Neuronal stem cell (in vitro differentiated cells): ENCODE measurements at regions not wholly inside any gene's neighbourhood (a gene's known extent, or its start where the extent isn't known, plus 50 kb on each side); places are given as distances from the start of the nearest gene placed in this dataset.

Experiments used
- DNase-seq: peaks from one replicate; pipeline ENCODE4 v3.0.0-alpha.2; 2013; ENCODE audit warnings: low spot score
- H2AFZ ChIP-seq: one replicate; pipeline ENCODE4 v1.6.1; 2013; ENCODE audit warnings: mild to moderate bottlenecking, low read length, inconsistent platforms
- H2AK5ac ChIP-seq: 2 replicates; pipeline ENCODE4 v1.6.1; 2013; ENCODE audit warnings: low read depth, mild to moderate bottlenecking, inconsistent platforms, low read length, moderate library complexity, mixed read lengths
- H2BK120ac ChIP-seq: 2 replicates; pipeline ENCODE4 v1.6.1; 2013; ENCODE audit warnings: low read depth, mild to moderate bottlenecking, inconsistent platforms, low read length, moderate library complexity, mixed read lengths
- H2BK12ac ChIP-seq: one replicate; pipeline ENCODE4 v1.6.1; 2013; ENCODE audit warnings: low read length, inconsistent platforms
- H2BK15ac ChIP-seq: 2 replicates; pipeline ENCODE4 v1.6.1; 2013; ENCODE audit warnings: mild to moderate bottlenecking, low read length, inconsistent platforms, mixed read lengths
- H2BK5ac ChIP-seq: one replicate; pipeline ENCODE4 v1.6.1; 2013; ENCODE audit warnings: inconsistent platforms, mild to moderate bottlenecking, low read length, moderate library complexity
- H3K14ac ChIP-seq: one replicate; pipeline ENCODE4 v1.6.1; 2013; ENCODE audit warnings: low read length, inconsistent platforms
- H3K18ac ChIP-seq: 2 replicates; pipeline ENCODE4 v1.6.1; 2013; ENCODE audit warnings: low read length, inconsistent platforms
- H3K23ac ChIP-seq: 2 replicates; pipeline ENCODE4 v1.6.1; 2013; ENCODE audit warnings: low read depth, mild to moderate bottlenecking, mixed read lengths, low read length, inconsistent platforms; ENCODE audit not compliant: poor library complexity
- H3K27ac ChIP-seq: replicated peaks from 3 replicates; pipeline ENCODE4 v1.5.1; 2013; ENCODE audit warnings: low read length, inconsistent platforms
- H3K27me3 ChIP-seq, 3 experiments: 2 replicates each; pipeline ENCODE4 v1.6.1; 2013; ENCODE audit warnings: low read length in 3 of 3, mild to moderate bottlenecking in 2 of 3, inconsistent platforms in 1 of 3, low read depth in 1 of 3, mixed read lengths in 1 of 3, moderate library complexity in 1 of 3; ENCODE audit not compliant: control insufficient read depth in 3 of 3, insufficient read depth in 3 of 3
- H3K36me3 ChIP-seq, 2 donors: replicated peaks in 1 of 2; 2 replicates each; pipeline ENCODE4 v1.6.1; 2013; ENCODE audit warnings: low read length in 2 of 2; ENCODE audit not compliant: control insufficient read depth in 2 of 2, insufficient read depth in 2 of 2
- H3K4ac ChIP-seq: 2 replicates; pipeline ENCODE4 v1.6.1; 2013; ENCODE audit warnings: inconsistent platforms, mild to moderate bottlenecking, low read length, moderate library complexity
- H3K4me1 ChIP-seq, 2 donors: 1 replicate in 1 of 2; 2 replicates in 1 of 2; pipeline ENCODE4 v1.6.1; 2013; ENCODE audit warnings: low read length in 2 of 2, low read depth in 1 of 2; ENCODE audit not compliant: control insufficient read depth in 2 of 2, insufficient read depth in 1 of 2
- H3K4me2 ChIP-seq: one replicate; pipeline ENCODE4 v1.6.1; 2013; ENCODE audit warnings: mild to moderate bottlenecking, low read length, inconsistent platforms; ENCODE audit not compliant: insufficient read depth, poor library complexity, severe bottlenecking
- H3K4me3 ChIP-seq, 2 donors: 2 replicates each; pipeline ENCODE4 v1.5.1; 2013; ENCODE audit warnings: low read length in 2 of 2, mild to moderate bottlenecking in 2 of 2, inconsistent platforms in 1 of 2, moderate library complexity in 1 of 2
- H3K79me1 ChIP-seq: one replicate; pipeline ENCODE4 v1.6.1; 2013; ENCODE audit warnings: low read depth, mild to moderate bottlenecking, inconsistent platforms, low read length, moderate library complexity
- H3K9ac ChIP-seq: one replicate; pipeline ENCODE4 v1.6.1; 2013; ENCODE audit warnings: mild to moderate bottlenecking, low read depth, low read length, inconsistent platforms; ENCODE audit not compliant: poor library complexity
- H3K9me3 ChIP-seq, 2 donors: replicated peaks in 1 of 2; 2 replicates each; pipeline versions ENCODE3 to v1.6.1; 2013; ENCODE audit warnings: low read length in 2 of 2, mild to moderate bottlenecking in 2 of 2, inconsistent platforms in 1 of 2, low read depth in 1 of 2, mixed read lengths in 1 of 2, moderate library complexity in 1 of 2; ENCODE audit not compliant: control insufficient read depth in 2 of 2, insufficient read depth in 1 of 2
- H4K8ac ChIP-seq: one replicate; pipeline ENCODE4 v1.6.1; 2013; ENCODE audit warnings: low read depth, mild to moderate bottlenecking, inconsistent platforms, low read length, moderate library complexity
- H4K91ac ChIP-seq: one replicate; pipeline ENCODE4 v1.6.1; 2013; ENCODE audit warnings: low read length, low read depth, mild to moderate bottlenecking, inconsistent platforms; ENCODE audit not compliant: poor library complexity
- WGBS, 2 donors: extraction: QIAGEN DNeasy Blood & Tissue Kit; methylation state at CpG; one replicate each; pipeline ENCODE4 v1.1.7; 2013; ENCODE audit warnings: missing lambda C conversion rate in 2 of 2, mixed read lengths in 1 of 2; ENCODE audit not compliant: insufficient read length in 2 of 2, insufficient replicate concordance in 1 of 2; ENCODE audit errors: extremely low coverage in 2 of 2; 5-methylcytosine and 5-hydroxymethylcytosine counted together

DNA sequence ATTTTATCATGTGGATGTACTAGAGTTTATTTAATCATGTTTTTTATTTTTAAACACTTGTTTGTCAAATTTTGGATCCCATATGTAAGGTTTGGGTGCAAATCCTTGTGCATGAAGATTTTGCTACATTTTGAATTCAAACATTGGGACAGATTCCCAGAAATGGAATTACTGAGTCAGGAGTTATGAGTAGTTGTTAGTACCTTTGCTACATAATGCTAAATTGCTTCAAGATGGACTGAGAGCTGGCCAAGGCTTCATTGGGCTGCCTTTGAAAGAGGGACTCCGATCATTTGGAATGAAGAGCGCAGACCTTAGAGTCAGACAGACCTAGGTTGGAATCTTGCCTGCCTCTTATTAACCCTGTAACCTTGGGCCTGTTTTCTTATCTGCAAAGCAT, 154.9 kb upstream of the PWP1 start:
- H3K14ac ChIP-seq, result no peak overlapping the region
- no peak overlapping the region for H3K4me3 ChIP-seq
- peaks cover 0 to 1% of the 10 kb centered on the region in 2 donors for H3K36me3 ChIP-seq
- no peak overlapping the region for H2BK120ac ChIP-seq
- H3K9me3 ChIP-seq, result peaks cover 4 to 5% of the 10 kb centered on the region in 2 donors
- H3K4me2 ChIP-seq, result no peak overlapping the region
- no peaks in the 10 kb centered on the region for H3K4me1 ChIP-seq
- H2AK5ac ChIP-seq, result no peak overlapping the region
- no peaks in the 10 kb centered on the region for H3K27me3 ChIP-seq
- no peak overlapping the region for H2BK15ac ChIP-seq
- no peak overlapping the region for H3K18ac ChIP-seq
- H3K79me1 ChIP-seq, result no peaks in the 10 kb centered on the region
- no peak for DNase-seq
- H3K9ac ChIP-seq, result no peak overlapping the region
- H2BK5ac ChIP-seq, result no peak overlapping the region
- no peak overlapping the region for H4K91ac ChIP-seq
- H2AFZ ChIP-seq, result no peak overlapping the region
- no CpG with 5 or more reads among the region's 2 CpGs for WGBS, 2 donors
- H3K4ac ChIP-seq, result no peak overlapping the region
- H2BK12ac ChIP-seq, result no peak overlapping the region
- no peak overlapping the region for H4K8ac ChIP-seq
- no peak overlapping the region for H3K23ac ChIP-seq
- H3K27ac ChIP-seq, result no peak overlapping the region

GRCh38 chr12:107533218-107533617, 152.4 kb upstream of the PWP1 start:
- Histone ChIP-seq H3K14ac (no peak overlapping the region), H2AK5ac (no peak overlapping the region), H3K36me3 (peaks cover 0 to 1% of the 10 kb centered on the region in 2 donors), H3K9ac (no peak overlapping the region), H3K27ac (no peak overlapping the region), H4K8ac (no peak overlapping the region), H3K79me1 (no peaks in the 10 kb centered on the region), H2AFZ (no peak overlapping the region), H3K23ac (no peak overlapping the region), H2BK120ac (no peak overlapping the region), H3K9me3 (peaks cover 4 to 5% of the 10 kb centered on the region in 2 donors), H2BK12ac (no peak overlapping the region), H3K18ac (no peak overlapping the region), H3K4me1 (no peaks in the 10 kb centered on the region), H2BK5ac (no peak overlapping the region), H3K4me3 (no peak overlapping the region), H3K4me2 (no peak overlapping the region), H2BK15ac (no peak overlapping the region), H4K91ac (no peak overlapping the region), H3K27me3 (no peaks in the 10 kb centered on the region), H3K4ac (no peak overlapping the region)
- no peak for DNase-seq

- Histone ChIP-seq H2AFZ (no peak overlapping the region), H4K91ac (no peak overlapping the region), H3K27me3 (no peaks in the 10 kb centered on the region), H3K4me1 (no peaks in the 10 kb centered on the region), H2BK12ac (no peak overlapping the region), H3K23ac (no peak overlapping the region), H3K4me3 (no peak overlapping the region), H2BK15ac (no peak overlapping the region), H2BK120ac (no peak overlapping the region), H3K79me1 (no peaks in the 10 kb centered on the region), H4K8ac (no peak overlapping the region), H3K36me3 (no peaks in the 10 kb centered on the region), H3K14ac (no peak overlapping the region), H3K9me3 (peaks cover 2 to 5% of the 10 kb centered on the region in 2 donors), H3K4ac (no peak overlapping the region), H2AK5ac (no peak overlapping the region), H2BK5ac (no peak overlapping the region), H3K4me2 (no peak overlapping the region), H3K9ac (no peak overlapping the region), H3K27ac (no peak overlapping the region), H3K18ac (no peak overlapping the region)
- no CpG with 5 or more reads among the region's 2 CpGs for WGBS, 2 donors
- DNase-seq, result no peak
Measured at GRCh38 chr12:107536613-107537012, 149.0 kb upstream of the PWP1 start.

GRCh38 chr12:107537464-107538119, 148.0 kb upstream of the PWP1 start:
- Histone ChIP-seq H3K9ac (no peak overlapping the region), H3K9me3 (peaks cover 0 to 3% of the 10 kb centered on the region in 2 donors), H3K4me3 (no peak overlapping the region), H3K27me3 (no peaks in the 10 kb centered on the region), H3K4ac (no peak overlapping the region), H4K91ac (no peak overlapping the region), H2BK15ac (no peak overlapping the region), H3K18ac (no peak overlapping the region), H2AFZ (no peak overlapping the region), H3K23ac (no peak overlapping the region), H3K79me1 (no peaks in the 10 kb centered on the region), H2BK120ac (no peak overlapping the region), H3K27ac (no peak overlapping the region), H4K8ac (no peak overlapping the region), H2BK5ac (no peak overlapping the region), H2AK5ac (no peak overlapping the region), H3K36me3 (no peaks in the 10 kb centered on the region), H3K4me1 (no peaks in the 10 kb centered on the region), H2BK12ac (no peak overlapping the region), H3K14ac (no peak overlapping the region), H3K4me2 (no peak overlapping the region)
- no peak for DNase-seq
- no CpG with 5 or more reads among the region's 5 CpGs for WGBS, 2 donors
